WTC11 (cell line): ENCODE measurements at regions not wholly inside any gene's neighbourhood (a gene's known extent, or its start where the extent isn't known, plus 50 kb on each side); places are given as distances from the start of the nearest gene placed in this dataset.

Experiments used
- ATAC-seq: fragments of 200-7000 bp; cut with Tn5 transposase; 2 replicates; pipeline ENCODE4 v1.10.0; 2021; ENCODE audit warnings: mild to moderate bottlenecking, moderate library complexity
- CTCF ChIA-PET: fragments of 300-600 bp; sonication (Branson Sonifier 250); formaldehyde crosslinking; loops from one replicate; lab custom pipeline; 2021; ENCODE audit warnings: antibody characterized with exemption; lab: Charles Lee
- POLR2A ChIA-PET: fragments of 350-600 bp; sonication (Branson Sonifier 250); formaldehyde crosslinking; loops from one replicate; lab custom pipeline; 2021; ENCODE audit warnings: antibody characterized with exemption; lab: Charles Lee
- DNase-seq: peaks from one replicate; pipeline ENCODE4 v3.0.0; 2021; ENCODE audit warnings: low spot score
- H3K27ac Mint-ChIP-seq: 2 replicates; pipeline ENCODE4 v1.8.0; 2021; ENCODE audit warnings: mixed read lengths
- H3K27me3 Mint-ChIP-seq: 2 replicates; pipeline ENCODE4 v1.8.0; 2021; ENCODE audit warnings: low read depth, mild to moderate bottlenecking, moderate library complexity, mixed read lengths
- H3K36me3 Mint-ChIP-seq: 2 replicates; pipeline ENCODE4 v1.8.0; 2021; ENCODE audit warnings: mixed read lengths
- H3K4me1 Mint-ChIP-seq: 2 replicates; pipeline ENCODE4 v1.8.0; 2022; ENCODE audit warnings: mixed read lengths
- H3K4me3 Mint-ChIP-seq: 2 replicates; pipeline ENCODE4 v1.8.0; 2021; ENCODE audit warnings: mild to moderate bottlenecking, moderate library complexity, mixed read lengths
- H3K9me3 Mint-ChIP-seq: 2 replicates; pipeline ENCODE4 v1.8.0; 2021; ENCODE audit warnings: mixed read lengths
- CREM ChIP-seq: sonication (generic); formaldehyde crosslinking; IDR thresholded peaks from 2 replicates; pipeline ENCODE4 v1.8.1; 2022; ENCODE audit warnings: mild to moderate bottlenecking, missing genetic modification reagents, moderate library complexity
- ELF4 ChIP-seq: sonication (generic); formaldehyde crosslinking; IDR thresholded peaks from 2 replicates; pipeline ENCODE4 v1.8.1; 2022; ENCODE audit warnings: low read depth, mild to moderate bottlenecking, moderate library complexity, missing genetic modification reagents
- ETV6 ChIP-seq: sonication (generic); formaldehyde crosslinking; IDR thresholded peaks from 2 replicates; pipeline ENCODE4 v1.8.1; 2022; ENCODE audit warnings: mild to moderate bottlenecking, missing genetic modification reagents
- HMGA2 ChIP-seq: fragments of 250-450 bp; sonication (Bioruptor Pico); IDR thresholded peaks from 2 replicates; pipeline ENCODE4 v1.4.0; 2021; ENCODE audit warnings: mild to moderate bottlenecking, moderate library complexity
- JAZF1 ChIP-seq: fragments of 250-450 bp; sonication (Bioruptor Pico); IDR thresholded peaks from 2 replicates; pipeline ENCODE4 v1.9.0; 2021; ENCODE audit warnings: moderate library complexity, mild to moderate bottlenecking, inconsistent platforms
- MYBL2 ChIP-seq: sonication (generic); formaldehyde crosslinking; IDR thresholded peaks from 2 replicates; pipeline ENCODE4 v1.8.1; 2023; ENCODE audit warnings: mild to moderate bottlenecking, moderate library complexity, missing genetic modification reagents
- OVOL2 ChIP-seq: fragments of 250-450 bp; sonication (Bioruptor Pico); IDR thresholded peaks from 2 replicates; pipeline ENCODE4 v1.9.0; 2021; ENCODE audit warnings: mild to moderate bottlenecking, borderline replicate concordance
- RELA ChIP-seq: sonication (generic); formaldehyde crosslinking; IDR thresholded peaks from 2 replicates; pipeline ENCODE4 v1.8.1; 2022; ENCODE audit warnings: missing genetic modification reagents, mild to moderate bottlenecking, borderline replicate concordance
- SMAD3 ChIP-seq: sonication (generic); formaldehyde crosslinking; IDR thresholded peaks from 2 replicates; pipeline ENCODE4 v1.8.0; 2022; ENCODE audit warnings: missing genetic modification reagents, mild to moderate bottlenecking, borderline replicate concordance
- SMAD4 ChIP-seq: sonication (generic); formaldehyde crosslinking; IDR thresholded peaks from 2 replicates; pipeline ENCODE4 v1.8.0; 2022; ENCODE audit warnings: mild to moderate bottlenecking, missing genetic modification reagents
- TEAD1 ChIP-seq: sonication (generic); formaldehyde crosslinking; IDR thresholded peaks from 2 replicates; pipeline ENCODE4 v1.8.0; 2022; ENCODE audit warnings: mild to moderate bottlenecking, missing genetic modification reagents
- ZBTB21 ChIP-seq: sonication (generic); formaldehyde crosslinking; IDR thresholded peaks from 2 replicates; pipeline ENCODE4 v1.8.1; 2023; ENCODE audit warnings: mild to moderate bottlenecking, missing genetic modification reagents, borderline replicate concordance
- ZNF263 ChIP-seq: sonication (generic); formaldehyde crosslinking; IDR thresholded peaks from 2 replicates; pipeline ENCODE4 v1.8.1; 2022; ENCODE audit warnings: low read depth, mild to moderate bottlenecking, moderate library complexity, missing genetic modification reagents
- ZNF423 ChIP-seq: fragments of 250-450 bp; sonication (Bioruptor Pico); IDR thresholded peaks from 2 replicates; pipeline ENCODE4 v2.1.2; 2022; ENCODE audit warnings: mild to moderate bottlenecking, moderate library complexity
- TF ChIP-seq, protein P1 (sequence below): fragments of 200-600 bp; IDR thresholded peaks from 2 replicates; pipeline ENCODE4 v1.8.0; 2022; ENCODE audit warnings: antibody characterized with exemption
- TF ChIP-seq, protein P2 (sequence below): fragments of 250-450 bp; sonication (Bioruptor Pico); IDR thresholded peaks from 2 replicates; pipeline ENCODE4 v1.8.0; 2021; ENCODE audit warnings: mild to moderate bottlenecking
- TF ChIP-seq, protein P3 (sequence below): sonication (generic); formaldehyde crosslinking; IDR thresholded peaks from 2 replicates; pipeline ENCODE4 v1.8.0; 2023; ENCODE audit warnings: missing genetic modification reagents
- TF ChIP-seq, protein P4 (sequence below): sonication (generic); formaldehyde crosslinking; IDR thresholded peaks from 2 replicates; pipeline ENCODE4 v1.8.1; 2023; ENCODE audit warnings: mild to moderate bottlenecking, missing genetic modification reagents
- TF ChIP-seq, protein P5 (sequence below): sonication (generic); formaldehyde crosslinking; IDR thresholded peaks from 2 replicates; pipeline ENCODE4 v1.8.0; 2022; ENCODE audit warnings: mild to moderate bottlenecking, missing genetic modification reagents
- TF ChIP-seq, protein P6 (sequence below): sonication (generic); formaldehyde crosslinking; IDR thresholded peaks from 2 replicates; pipeline ENCODE4 v1.8.1; 2023; ENCODE audit warnings: mild to moderate bottlenecking, missing genetic modification reagents, borderline replicate concordance
- TF ChIP-seq, protein P7 (sequence below): sonication (generic); formaldehyde crosslinking; IDR thresholded peaks from 2 replicates; pipeline ENCODE4 v1.8.1; 2022; ENCODE audit warnings: mild to moderate bottlenecking, moderate library complexity, missing genetic modification reagents
- TF ChIP-seq, protein P8 (sequence below): sonication (generic); formaldehyde crosslinking; IDR thresholded peaks from 2 replicates; pipeline ENCODE4 v1.8.1; 2022; ENCODE audit warnings: mild to moderate bottlenecking, missing genetic modification reagents, moderate library complexity, borderline replicate concordance
- TF ChIP-seq, protein P9 (sequence below): sonication (generic); formaldehyde crosslinking; IDR thresholded peaks from 2 replicates; pipeline ENCODE4 v1.8.0; 2022; ENCODE audit warnings: mild to moderate bottlenecking, missing genetic modification reagents

DNA sequence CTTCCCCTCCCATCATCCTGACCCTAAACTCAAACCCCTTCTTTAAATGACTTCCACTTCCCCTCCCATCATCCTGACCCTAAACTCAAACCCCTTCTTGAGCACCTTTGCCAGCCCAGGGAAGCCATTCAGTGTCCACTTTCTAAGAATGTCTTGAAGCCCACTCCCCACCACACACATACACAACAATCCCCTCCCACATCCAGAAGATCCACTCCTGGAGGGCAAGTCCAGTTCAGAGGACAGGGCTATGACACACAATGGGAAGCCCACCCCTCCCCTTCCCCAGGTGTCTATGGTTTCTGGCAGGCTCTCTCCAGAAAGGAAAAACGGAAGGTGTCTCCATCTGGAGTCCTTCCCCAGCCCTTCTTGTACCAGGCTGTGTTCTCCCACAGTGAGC, 117.1 kb downstream of the KCNA5 start:
- TF ChIP-seq ZBTB21 (CRISPR knock-in tag), result no peak
- TF ChIP-seq OVOL2 (CRISPR knock-in tag), result no peak
- TF ChIP-seq ETV6 (CRISPR knock-in tag), result no peak
- TF ChIP-seq, protein P1, sequence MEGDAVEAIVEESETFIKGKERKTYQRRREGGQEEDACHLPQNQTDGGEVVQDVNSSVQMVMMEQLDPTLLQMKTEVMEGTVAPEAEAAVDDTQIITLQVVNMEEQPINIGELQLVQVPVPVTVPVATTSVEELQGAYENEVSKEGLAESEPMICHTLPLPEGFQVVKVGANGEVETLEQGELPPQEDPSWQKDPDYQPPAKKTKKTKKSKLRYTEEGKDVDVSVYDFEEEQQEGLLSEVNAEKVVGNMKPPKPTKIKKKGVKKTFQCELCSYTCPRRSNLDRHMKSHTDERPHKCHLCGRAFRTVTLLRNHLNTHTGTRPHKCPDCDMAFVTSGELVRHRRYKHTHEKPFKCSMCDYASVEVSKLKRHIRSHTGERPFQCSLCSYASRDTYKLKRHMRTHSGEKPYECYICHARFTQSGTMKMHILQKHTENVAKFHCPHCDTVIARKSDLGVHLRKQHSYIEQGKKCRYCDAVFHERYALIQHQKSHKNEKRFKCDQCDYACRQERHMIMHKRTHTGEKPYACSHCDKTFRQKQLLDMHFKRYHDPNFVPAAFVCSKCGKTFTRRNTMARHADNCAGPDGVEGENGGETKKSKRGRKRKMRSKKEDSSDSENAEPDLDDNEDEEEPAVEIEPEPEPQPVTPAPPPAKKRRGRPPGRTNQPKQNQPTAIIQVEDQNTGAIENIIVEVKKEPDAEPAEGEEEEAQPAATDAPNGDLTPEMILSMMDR, result no peak
- no peak for TF ChIP-seq JAZF1
- TF ChIP-seq ZNF423 (CRISPR knock-in tag), result no peak
- TF ChIP-seq HMGA2 (CRISPR knock-in tag), result no peak
- no peak for TF ChIP-seq RELA (CRISPR knock-in tag)
- no peak for TF ChIP-seq ELF4 (CRISPR knock-in tag)
- TF ChIP-seq, protein P2, sequence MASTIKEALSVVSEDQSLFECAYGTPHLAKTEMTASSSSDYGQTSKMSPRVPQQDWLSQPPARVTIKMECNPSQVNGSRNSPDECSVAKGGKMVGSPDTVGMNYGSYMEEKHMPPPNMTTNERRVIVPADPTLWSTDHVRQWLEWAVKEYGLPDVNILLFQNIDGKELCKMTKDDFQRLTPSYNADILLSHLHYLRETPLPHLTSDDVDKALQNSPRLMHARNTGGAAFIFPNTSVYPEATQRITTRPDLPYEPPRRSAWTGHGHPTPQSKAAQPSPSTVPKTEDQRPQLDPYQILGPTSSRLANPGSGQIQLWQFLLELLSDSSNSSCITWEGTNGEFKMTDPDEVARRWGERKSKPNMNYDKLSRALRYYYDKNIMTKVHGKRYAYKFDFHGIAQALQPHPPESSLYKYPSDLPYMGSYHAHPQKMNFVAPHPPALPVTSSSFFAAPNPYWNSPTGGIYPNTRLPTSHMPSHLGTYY, result no peak
- TF ChIP-seq MYBL2 (CRISPR knock-in tag), result no peak
- TF ChIP-seq, protein P3, sequence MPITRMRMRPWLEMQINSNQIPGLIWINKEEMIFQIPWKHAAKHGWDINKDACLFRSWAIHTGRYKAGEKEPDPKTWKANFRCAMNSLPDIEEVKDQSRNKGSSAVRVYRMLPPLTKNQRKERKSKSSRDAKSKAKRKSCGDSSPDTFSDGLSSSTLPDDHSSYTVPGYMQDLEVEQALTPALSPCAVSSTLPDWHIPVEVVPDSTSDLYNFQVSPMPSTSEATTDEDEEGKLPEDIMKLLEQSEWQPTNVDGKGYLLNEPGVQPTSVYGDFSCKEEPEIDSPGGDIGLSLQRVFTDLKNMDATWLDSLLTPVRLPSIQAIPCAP (CRISPR knock-in tag), result no peak
- TF ChIP-seq SMAD3 (CRISPR knock-in tag), result no peak
- no peak for TF ChIP-seq TEAD1 (CRISPR knock-in tag)
- peaks cover 2% of the 10 kb centered on the region for H3K36me3 Mint-ChIP-seq
- DNase-seq (no peak), ATAC-seq (no peak)
- H3K27me3 Mint-ChIP-seq, result no peaks in the 10 kb centered on the region
- CTCF ChIA-PET, result no interaction called here
- H3K4me1 Mint-ChIP-seq, result no peaks in the 10 kb centered on the region
- no peak overlapping the region for H3K4me3 Mint-ChIP-seq
- POLR2A ChIA-PET, result no interaction called here
- H3K27ac Mint-ChIP-seq, result no peak overlapping the region
- H3K9me3 Mint-ChIP-seq, result no peaks in the 10 kb centered on the region

DNA sequence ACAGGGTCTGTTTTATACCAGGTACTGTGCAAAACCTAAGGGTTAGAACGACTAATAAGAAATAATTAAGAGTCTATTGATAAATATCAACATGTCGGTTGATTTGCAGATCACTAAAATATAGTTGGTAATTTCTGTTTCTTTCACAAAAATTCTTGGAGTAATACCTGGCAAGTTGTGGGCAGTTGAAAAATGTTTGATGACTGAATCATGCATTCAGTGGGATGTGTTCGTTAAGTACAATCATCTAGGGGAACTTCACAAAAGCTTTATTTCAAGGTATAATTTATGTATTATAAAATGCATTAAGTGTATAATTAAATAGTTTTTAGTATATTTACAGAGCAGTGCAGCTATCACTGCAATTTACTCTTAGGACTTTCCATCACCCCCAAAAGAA, 120.0 kb downstream of the KCNA5 start:
- DNase-seq (no peak), ATAC-seq (no peak)
- H3K36me3 Mint-ChIP-seq, result peaks cover 2% of the 10 kb centered on the region
- no peak overlapping the region for H3K4me3 Mint-ChIP-seq
- POLR2A ChIA-PET, result no interaction called here
- H3K9me3 Mint-ChIP-seq, result no peaks in the 10 kb centered on the region
- H3K4me1 Mint-ChIP-seq, result peaks cover 9% of the 10 kb centered on the region
- H3K27me3 Mint-ChIP-seq, result no peaks in the 10 kb centered on the region
- H3K27ac Mint-ChIP-seq, result no peak overlapping the region
- CTCF ChIA-PET, result interaction anchor here (1.3 kb wide), 1 partner anchor 893 kb away, joined by 3 read pairs; no protein-coding TSS in a partner anchor
- TF ChIP-seq SMAD3 (CRISPR knock-in tag), result no peak
- TF ChIP-seq OVOL2 (CRISPR knock-in tag), result no peak
- TF ChIP-seq, protein P4, sequence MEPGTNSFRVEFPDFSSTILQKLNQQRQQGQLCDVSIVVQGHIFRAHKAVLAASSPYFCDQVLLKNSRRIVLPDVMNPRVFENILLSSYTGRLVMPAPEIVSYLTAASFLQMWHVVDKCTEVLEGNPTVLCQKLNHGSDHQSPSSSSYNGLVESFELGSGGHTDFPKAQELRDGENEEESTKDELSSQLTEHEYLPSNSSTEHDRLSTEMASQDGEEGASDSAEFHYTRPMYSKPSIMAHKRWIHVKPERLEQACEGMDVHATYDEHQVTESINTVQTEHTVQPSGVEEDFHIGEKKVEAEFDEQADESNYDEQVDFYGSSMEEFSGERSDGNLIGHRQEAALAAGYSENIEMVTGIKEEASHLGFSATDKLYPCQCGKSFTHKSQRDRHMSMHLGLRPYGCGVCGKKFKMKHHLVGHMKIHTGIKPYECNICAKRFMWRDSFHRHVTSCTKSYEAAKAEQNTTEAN (CRISPR knock-in tag), result no peak
- TF ChIP-seq, protein P5, sequence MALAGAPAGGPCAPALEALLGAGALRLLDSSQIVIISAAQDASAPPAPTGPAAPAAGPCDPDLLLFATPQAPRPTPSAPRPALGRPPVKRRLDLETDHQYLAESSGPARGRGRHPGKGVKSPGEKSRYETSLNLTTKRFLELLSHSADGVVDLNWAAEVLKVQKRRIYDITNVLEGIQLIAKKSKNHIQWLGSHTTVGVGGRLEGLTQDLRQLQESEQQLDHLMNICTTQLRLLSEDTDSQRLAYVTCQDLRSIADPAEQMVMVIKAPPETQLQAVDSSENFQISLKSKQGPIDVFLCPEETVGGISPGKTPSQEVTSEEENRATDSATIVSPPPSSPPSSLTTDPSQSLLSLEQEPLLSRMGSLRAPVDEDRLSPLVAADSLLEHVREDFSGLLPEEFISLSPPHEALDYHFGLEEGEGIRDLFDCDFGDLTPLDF (CRISPR knock-in tag), result no peak
- no peak for TF ChIP-seq RELA (CRISPR knock-in tag)
- no peak for TF ChIP-seq SMAD4 (CRISPR knock-in tag)
- TF ChIP-seq, protein P6, sequence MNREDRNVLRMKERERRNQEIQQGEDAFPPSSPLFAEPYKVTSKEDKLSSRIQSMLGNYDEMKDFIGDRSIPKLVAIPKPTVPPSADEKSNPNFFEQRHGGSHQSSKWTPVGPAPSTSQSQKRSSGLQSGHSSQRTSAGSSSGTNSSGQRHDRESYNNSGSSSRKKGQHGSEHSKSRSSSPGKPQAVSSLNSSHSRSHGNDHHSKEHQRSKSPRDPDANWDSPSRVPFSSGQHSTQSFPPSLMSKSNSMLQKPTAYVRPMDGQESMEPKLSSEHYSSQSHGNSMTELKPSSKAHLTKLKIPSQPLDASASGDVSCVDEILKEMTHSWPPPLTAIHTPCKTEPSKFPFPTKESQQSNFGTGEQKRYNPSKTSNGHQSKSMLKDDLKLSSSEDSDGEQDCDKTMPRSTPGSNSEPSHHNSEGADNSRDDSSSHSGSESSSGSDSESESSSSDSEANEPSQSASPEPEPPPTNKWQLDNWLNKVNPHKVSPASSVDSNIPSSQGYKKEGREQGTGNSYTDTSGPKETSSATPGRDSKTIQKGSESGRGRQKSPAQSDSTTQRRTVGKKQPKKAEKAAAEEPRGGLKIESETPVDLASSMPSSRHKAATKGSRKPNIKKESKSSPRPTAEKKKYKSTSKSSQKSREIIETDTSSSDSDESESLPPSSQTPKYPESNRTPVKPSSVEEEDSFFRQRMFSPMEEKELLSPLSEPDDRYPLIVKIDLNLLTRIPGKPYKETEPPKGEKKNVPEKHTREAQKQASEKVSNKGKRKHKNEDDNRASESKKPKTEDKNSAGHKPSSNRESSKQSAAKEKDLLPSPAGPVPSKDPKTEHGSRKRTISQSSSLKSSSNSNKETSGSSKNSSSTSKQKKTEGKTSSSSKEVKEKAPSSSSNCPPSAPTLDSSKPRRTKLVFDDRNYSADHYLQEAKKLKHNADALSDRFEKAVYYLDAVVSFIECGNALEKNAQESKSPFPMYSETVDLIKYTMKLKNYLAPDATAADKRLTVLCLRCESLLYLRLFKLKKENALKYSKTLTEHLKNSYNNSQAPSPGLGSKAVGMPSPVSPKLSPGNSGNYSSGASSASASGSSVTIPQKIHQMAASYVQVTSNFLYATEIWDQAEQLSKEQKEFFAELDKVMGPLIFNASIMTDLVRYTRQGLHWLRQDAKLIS (CRISPR knock-in tag), result no peak
- no peak for TF ChIP-seq ZNF263 (CRISPR knock-in tag)
- TF ChIP-seq, protein P7, sequence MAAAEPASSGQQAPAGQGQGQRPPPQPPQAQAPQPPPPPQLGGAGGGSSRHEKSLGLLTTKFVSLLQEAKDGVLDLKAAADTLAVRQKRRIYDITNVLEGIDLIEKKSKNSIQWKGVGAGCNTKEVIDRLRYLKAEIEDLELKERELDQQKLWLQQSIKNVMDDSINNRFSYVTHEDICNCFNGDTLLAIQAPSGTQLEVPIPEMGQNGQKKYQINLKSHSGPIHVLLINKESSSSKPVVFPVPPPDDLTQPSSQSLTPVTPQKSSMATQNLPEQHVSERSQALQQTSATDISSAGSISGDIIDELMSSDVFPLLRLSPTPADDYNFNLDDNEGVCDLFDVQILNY (CRISPR knock-in tag), result no peak
- TF ChIP-seq, protein P8, sequence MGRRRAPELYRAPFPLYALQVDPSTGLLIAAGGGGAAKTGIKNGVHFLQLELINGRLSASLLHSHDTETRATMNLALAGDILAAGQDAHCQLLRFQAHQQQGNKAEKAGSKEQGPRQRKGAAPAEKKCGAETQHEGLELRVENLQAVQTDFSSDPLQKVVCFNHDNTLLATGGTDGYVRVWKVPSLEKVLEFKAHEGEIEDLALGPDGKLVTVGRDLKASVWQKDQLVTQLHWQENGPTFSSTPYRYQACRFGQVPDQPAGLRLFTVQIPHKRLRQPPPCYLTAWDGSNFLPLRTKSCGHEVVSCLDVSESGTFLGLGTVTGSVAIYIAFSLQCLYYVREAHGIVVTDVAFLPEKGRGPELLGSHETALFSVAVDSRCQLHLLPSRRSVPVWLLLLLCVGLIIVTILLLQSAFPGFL (CRISPR knock-in tag), result no peak
- TF ChIP-seq, protein P9, sequence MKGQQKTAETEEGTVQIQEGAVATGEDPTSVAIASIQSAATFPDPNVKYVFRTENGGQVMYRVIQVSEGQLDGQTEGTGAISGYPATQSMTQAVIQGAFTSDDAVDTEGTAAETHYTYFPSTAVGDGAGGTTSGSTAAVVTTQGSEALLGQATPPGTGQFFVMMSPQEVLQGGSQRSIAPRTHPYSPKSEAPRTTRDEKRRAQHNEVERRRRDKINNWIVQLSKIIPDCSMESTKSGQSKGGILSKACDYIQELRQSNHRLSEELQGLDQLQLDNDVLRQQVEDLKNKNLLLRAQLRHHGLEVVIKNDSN (CRISPR knock-in tag), result no peak
- no peak for TF ChIP-seq CREM (CRISPR knock-in tag)
- TF ChIP-seq ZBTB21 (CRISPR knock-in tag), result no peak
